Gastroesophageal sphincter (tissue), 3 donors: ENCODE measurements at regions not wholly inside any gene's neighbourhood (a gene's known extent, or its start where the extent isn't known, plus 50 kb on each side); places are given as distances from the start of the nearest gene placed in this dataset.

Experiments
- CTCF ChIP-seq, 4 experiments: fragments of 200-600 bp in 2 of 4; fragments of 450-650 bp in 2 of 4; sonication (generic) in 1 of 4; IDR thresholded peaks; one replicate each; pipeline ENCODE4 v1.5.1; 2017 to 2019; ENCODE audit warnings: antibody characterized with exemption in 4 of 4, mild to moderate bottlenecking in 2 of 4, moderate library complexity in 2 of 4
- POLR2AphosphoS5 ChIP-seq: sonication (generic); formaldehyde crosslinking; IDR thresholded peaks from one replicate; pipeline ENCODE4 v1.6.1; 2017; ENCODE audit warnings: antibody characterized with exemption

DNA sequence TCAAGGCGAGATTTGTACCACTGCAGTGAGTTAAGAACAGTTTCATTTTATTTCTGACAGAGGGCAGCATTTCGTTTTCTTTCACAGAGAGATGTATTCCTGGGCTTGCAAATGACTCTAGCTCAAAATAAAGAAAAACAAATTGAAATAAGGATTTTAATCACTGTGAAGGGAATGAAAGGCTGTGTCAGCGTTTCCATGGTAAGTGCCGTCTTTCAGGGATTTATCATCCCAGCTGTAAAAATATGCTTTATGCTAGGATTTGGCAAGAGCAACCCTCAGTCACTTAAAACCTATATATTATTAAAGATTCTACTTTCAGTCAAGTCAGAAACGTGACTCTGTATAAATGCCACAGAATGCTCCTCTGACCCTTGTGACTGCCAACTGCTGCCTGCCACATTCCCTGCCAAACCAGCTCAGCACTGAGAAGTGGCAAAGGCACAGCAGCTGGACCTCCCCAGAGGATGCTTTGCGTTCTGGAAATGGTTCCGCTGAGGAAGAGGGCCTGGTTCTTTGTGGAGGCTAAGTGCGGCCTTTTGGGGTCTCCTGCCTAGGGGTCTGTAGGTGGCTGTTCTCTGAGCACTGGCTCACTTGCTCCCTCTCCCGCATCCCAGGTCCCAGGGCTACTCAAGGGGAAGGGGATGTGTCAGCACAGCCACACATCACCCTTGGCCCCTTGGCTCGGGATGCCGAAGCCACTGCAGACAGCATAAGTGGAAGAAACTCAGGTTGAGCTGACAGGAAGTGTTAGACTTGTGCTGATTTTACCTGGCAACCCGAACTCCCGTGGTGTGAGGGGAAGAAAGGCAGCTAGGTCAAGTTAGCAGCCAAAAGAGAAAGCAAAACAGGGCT lies 56.6 kb upstream of the POMGNT2 start:
- TF ChIP-seq CTCF (IDR thresholded peaks at IDR 0.05) (peak in 3 of 4 experiments; percentile 34 to 53 (median 45)), POLR2AphosphoS5 (no peak)
